OCI-LY3 (cell line): ENCODE measurements at regions not wholly inside any gene's neighbourhood (a gene's known extent, or its start where the extent isn't known, plus 50 kb on each side); places are given as distances from the start of the nearest gene placed in this dataset.

ENCODE experiments used
- EZH2phosphoT487 ChIP-seq: fragments of 200-600 bp; shearing (Covaris generic); IDR thresholded peaks from 2 replicates; pipeline ENCODE4 v1.6.1; 2018; ENCODE audit warnings: antibody characterized with exemption, mixed run types, low read depth
- TF ChIP-seq, protein P1 (sequence below): fragments of 200-600, 300-600 bp; sonication (generic); IDR thresholded peaks from 2 replicates; pipeline ENCODE4 v1.5.1; 2014; ENCODE audit warnings: antibody characterized with exemption, low read length, low read depth

DNA sequence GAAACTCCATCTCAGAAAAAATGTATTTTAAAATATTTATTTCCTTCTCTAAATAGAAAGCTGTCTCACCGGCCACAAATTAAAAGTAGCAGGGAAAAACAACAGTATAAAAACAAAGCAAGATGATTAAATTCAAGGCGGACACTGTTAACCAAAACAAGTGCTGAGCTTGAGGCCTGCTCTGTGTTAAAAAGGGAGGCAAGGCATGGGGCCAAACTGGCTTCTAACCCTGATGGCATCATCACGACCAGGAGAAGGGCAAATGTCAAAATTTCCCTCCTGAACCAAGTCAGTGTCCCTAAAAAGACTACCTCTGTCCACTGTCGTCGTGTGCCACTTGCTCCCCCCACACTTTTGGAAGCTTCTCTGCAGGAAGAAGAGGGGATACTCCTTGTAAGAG is 116.1 kb downstream of the MSX2 start:
- TF ChIP-seq, protein P1, sequence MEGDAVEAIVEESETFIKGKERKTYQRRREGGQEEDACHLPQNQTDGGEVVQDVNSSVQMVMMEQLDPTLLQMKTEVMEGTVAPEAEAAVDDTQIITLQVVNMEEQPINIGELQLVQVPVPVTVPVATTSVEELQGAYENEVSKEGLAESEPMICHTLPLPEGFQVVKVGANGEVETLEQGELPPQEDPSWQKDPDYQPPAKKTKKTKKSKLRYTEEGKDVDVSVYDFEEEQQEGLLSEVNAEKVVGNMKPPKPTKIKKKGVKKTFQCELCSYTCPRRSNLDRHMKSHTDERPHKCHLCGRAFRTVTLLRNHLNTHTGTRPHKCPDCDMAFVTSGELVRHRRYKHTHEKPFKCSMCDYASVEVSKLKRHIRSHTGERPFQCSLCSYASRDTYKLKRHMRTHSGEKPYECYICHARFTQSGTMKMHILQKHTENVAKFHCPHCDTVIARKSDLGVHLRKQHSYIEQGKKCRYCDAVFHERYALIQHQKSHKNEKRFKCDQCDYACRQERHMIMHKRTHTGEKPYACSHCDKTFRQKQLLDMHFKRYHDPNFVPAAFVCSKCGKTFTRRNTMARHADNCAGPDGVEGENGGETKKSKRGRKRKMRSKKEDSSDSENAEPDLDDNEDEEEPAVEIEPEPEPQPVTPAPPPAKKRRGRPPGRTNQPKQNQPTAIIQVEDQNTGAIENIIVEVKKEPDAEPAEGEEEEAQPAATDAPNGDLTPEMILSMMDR, result no peak
- TF ChIP-seq EZH2phosphoT487, result no peak
